H1 (cell line): ENCODE measurements at regions not wholly inside any gene's neighbourhood (a gene's known extent, or its start where the extent isn't known, plus 50 kb on each side); places are given as distances from the start of the nearest gene placed in this dataset.

ENCODE experiments used
- CTCF ChIA-PET: fragments of 300-600 bp; sonication (Branson Sonifier 250); formaldehyde crosslinking; loops from one replicate; lab custom pipeline; 2021; ENCODE audit not compliant: partially characterized antibody; lab: Charles Lee
- POLR2A ChIA-PET: fragments of 300-600 bp; sonication (Branson Sonifier 250); formaldehyde crosslinking; loops from one replicate; lab custom pipeline; 2021; ENCODE audit warnings: inconsistent platforms; ENCODE audit not compliant: partially characterized antibody; lab: Charles Lee
- DNase-seq, 2 experiments: peaks; one replicate each; pipeline versions ENCODE4 v3.0.0 to v3.0.0-alpha.2; 2010 to 2022; ENCODE audit warnings: low spot score in 2 of 2, low read depth in 1 of 2, mixed read lengths in 1 of 2
- FAIRE-seq: peaks from 2 replicates; lab custom pipeline; 2011; peaks lifted over from hg19 to GRCh38; lab: Jason Lieb, UNC
- H2AFZ ChIP-seq: 2 replicates; pipeline ENCODE4 v1.8.1; 2012; ENCODE audit warnings: low read length, inconsistent platforms
- H2AK5ac ChIP-seq: 2 replicates; pipeline ENCODE4 v1.6.1; 2013; ENCODE audit warnings: low read depth, low read length
- H2BK120ac ChIP-seq: replicated peaks from 2 replicates; pipeline ENCODE3; 2013; ENCODE audit warnings: low read depth, low read length, inconsistent platforms
- H2BK12ac ChIP-seq: 2 replicates; pipeline ENCODE4 v1.6.1; 2013; ENCODE audit warnings: low read depth, low read length
- H2BK15ac ChIP-seq: 2 replicates; pipeline ENCODE4 v1.6.1; 2013; ENCODE audit warnings: low read length
- H2BK20ac ChIP-seq: 2 replicates; pipeline ENCODE4 v1.6.1; 2013; ENCODE audit warnings: low read length
- H2BK5ac ChIP-seq: 2 replicates; pipeline ENCODE4 v1.6.1; 2013; ENCODE audit warnings: low read depth, low read length
- H3K14ac ChIP-seq: 2 replicates; pipeline ENCODE4 v1.6.1; 2013; ENCODE audit warnings: inconsistent platforms; ENCODE audit not compliant: insufficient read length
- H3K18ac ChIP-seq: 2 replicates; pipeline ENCODE4 v1.6.1; 2013; ENCODE audit warnings: low read length; ENCODE audit errors: extremely low read depth
- H3K23ac ChIP-seq: 2 replicates; pipeline ENCODE4 v1.6.1; 2013; ENCODE audit warnings: inconsistent platforms; ENCODE audit not compliant: insufficient read length
- H3K23me2 ChIP-seq: 2 replicates; pipeline ENCODE4 v1.6.1; 2013; ENCODE audit warnings: low read depth, low read length
- H3K27ac ChIP-seq: 2 replicates; pipeline ENCODE4 v1.6.1; 2011; ENCODE audit warnings: low read depth, low read length, inconsistent platforms
- H3K27me3 ChIP-seq, 4 experiments: replicated peaks in 1 of 4; 1 replicate in 1 of 4; 2 replicates in 3 of 4; pipeline versions ENCODE4 v1.6.1 to v1.8.1; 2011 to 2013; ENCODE audit warnings: low read length in 3 of 4, mild to moderate bottlenecking in 3 of 4, inconsistent platforms in 2 of 4, mixed read lengths in 2 of 4, moderate library complexity in 1 of 4; ENCODE audit not compliant: control insufficient read depth in 3 of 4, insufficient read depth in 3 of 4; ENCODE audit errors: extremely low read depth in 1 of 4
- H3K36me3 ChIP-seq, 4 experiments: 2 replicates each; pipeline versions ENCODE4 v1.6.1 to v1.8.1; 2011 to 2013; ENCODE audit warnings: mild to moderate bottlenecking in 4 of 4, low read length in 3 of 4, moderate library complexity in 2 of 4, control low read depth in 1 of 4, inconsistent platforms in 1 of 4; ENCODE audit not compliant: insufficient read depth in 4 of 4, control insufficient read depth in 2 of 4
- H3K4ac ChIP-seq: replicated peaks from 2 replicates; pipeline ENCODE3; 2013; ENCODE audit warnings: low read length, low read depth, mixed read lengths, inconsistent platforms; ENCODE audit not compliant: insufficient read length
- H3K4me1 ChIP-seq, 4 experiments: replicated peaks in 1 of 4; 1 replicate in 1 of 4; 2 replicates in 3 of 4; pipeline versions ENCODE4 v1.6.1 to v1.8.1; 2011 to 2013; ENCODE audit warnings: low read length in 3 of 4, inconsistent platforms in 2 of 4, mixed read lengths in 1 of 4; ENCODE audit not compliant: insufficient read depth in 4 of 4, control insufficient read depth in 3 of 4
- H3K4me2 ChIP-seq, 2 experiments: 2 replicates each; pipeline versions ENCODE4 v1.6.1 to v1.8.1; 2011 to 2013; ENCODE audit warnings: low read depth in 2 of 2, low read length in 2 of 2, control low read depth in 1 of 2, inconsistent platforms in 1 of 2, mild to moderate bottlenecking in 1 of 2; ENCODE audit not compliant: insufficient read depth in 1 of 2
- H3K4me3 ChIP-seq, 4 experiments: fragments of 200-600, 300-600 bp in 1 of 4; sonication (generic), shearing (Covaris generic), sonication (Bioruptor Twin) in 1 of 4; 2 replicates each; pipeline versions ENCODE4 v1.5.1 to v1.8.1; 2011 to 2016; ENCODE audit warnings: low read length in 4 of 4, low read depth in 3 of 4, control low read depth in 2 of 4, inconsistent platforms in 2 of 4, mild to moderate bottlenecking in 2 of 4, mixed read lengths in 1 of 4, moderate library complexity in 1 of 4; ENCODE audit not compliant: insufficient read depth in 2 of 4; ENCODE audit errors: extremely low read depth in 1 of 4
- H3K56ac ChIP-seq: replicated peaks from 2 replicates; pipeline ENCODE3; 2013; ENCODE audit warnings: low read depth, mild to moderate bottlenecking, mixed read lengths, low read length, inconsistent platforms; ENCODE audit not compliant: insufficient read length
- H3K79me1 ChIP-seq: 2 replicates; pipeline ENCODE4 v1.6.1; 2013; ENCODE audit warnings: low read depth, low read length, control low read depth
- H3K79me2 ChIP-seq, 2 experiments: 2 replicates each; pipeline versions ENCODE4 v1.6.1 to v1.8.1; 2012 to 2013; ENCODE audit warnings: low read length in 2 of 2, mild to moderate bottlenecking in 2 of 2, inconsistent platforms in 1 of 2; ENCODE audit not compliant: insufficient read depth in 2 of 2, control insufficient read depth in 1 of 2
- H3K9ac ChIP-seq, 4 experiments: replicated peaks in 1 of 4; 1 replicate in 1 of 4; 2 replicates in 3 of 4; pipeline versions ENCODE4 v1.6.1 to v1.8.1; 2011 to 2013; ENCODE audit warnings: low read depth in 3 of 4, low read length in 3 of 4, control low read depth in 2 of 4, mild to moderate bottlenecking in 2 of 4, moderate library complexity in 2 of 4, inconsistent platforms in 1 of 4; ENCODE audit errors: extremely low read depth in 1 of 4
- H3K9me3 ChIP-seq, 2 experiments: 2 replicates each; pipeline versions ENCODE4 v1.6.1 to v1.8.1; 2012 to 2013; ENCODE audit warnings: mild to moderate bottlenecking in 2 of 2, moderate library complexity in 2 of 2, control low read depth in 1 of 2, inconsistent platforms in 1 of 2, low read depth in 1 of 2, low read length in 1 of 2, mixed read lengths in 1 of 2; ENCODE audit not compliant: insufficient read depth in 2 of 2
- H4K20me1 ChIP-seq, 2 experiments: replicated peaks in 1 of 2; 2 replicates each; pipeline versions ENCODE3 to v1.8.1; 2011 to 2013; ENCODE audit warnings: inconsistent platforms in 2 of 2, low read length in 2 of 2, mild to moderate bottlenecking in 1 of 2; ENCODE audit not compliant: insufficient read depth in 2 of 2, control insufficient read depth in 1 of 2
- H4K5ac ChIP-seq: 2 replicates; pipeline ENCODE4 v1.6.1; 2013; ENCODE audit warnings: low read length, low read depth, mixed read lengths, inconsistent platforms; ENCODE audit not compliant: insufficient read length
- H4K8ac ChIP-seq: 2 replicates; pipeline ENCODE4 v1.8.0; 2013; ENCODE audit warnings: mild to moderate bottlenecking, moderate library complexity, low read length, inconsistent platforms; ENCODE audit not compliant: insufficient read depth; ENCODE audit errors: extremely low read depth
- H4K91ac ChIP-seq: replicated peaks from 2 replicates; pipeline ENCODE3; 2013; ENCODE audit warnings: low read length, mixed read lengths, inconsistent platforms; ENCODE audit not compliant: insufficient read length
- CBX5 ChIP-seq: fragments of 300-800, 300-1000 bp; sonication (generic); IDR thresholded peaks from 2 replicates; pipeline ENCODE4 v1.7.1; 2016; ENCODE audit warnings: antibody characterized with exemption, low read length, low read depth
- CHD1 ChIP-seq: IDR thresholded peaks from 2 replicates; pipeline ENCODE4 v1.6.1; 2012; ENCODE audit warnings: low read depth, low read length, improper control_type of control experiment
- FOSL1 ChIP-seq: IDR thresholded peaks from 2 replicates; pipeline ENCODE4 v1.6.1; 2011; ENCODE audit warnings: mild to moderate bottlenecking, low read depth, low read length, moderate library complexity; ENCODE audit not compliant: insufficient read depth
- POU5F1 ChIP-seq: IDR thresholded peaks from 2 replicates; pipeline ENCODE4 v1.6.1; 2011; ENCODE audit warnings: low read depth, mild to moderate bottlenecking, low read length, moderate library complexity
- RAD21 ChIP-seq, 2 experiments: IDR thresholded peaks in 1 of 2; conservative IDR thresholded peaks in 1 of 2; 2 replicates each; pipeline ENCODE4 v1.6.1; 2011; ENCODE audit warnings: low read depth in 2 of 2, low read length in 2 of 2, improper control_type of control experiment in 1 of 2, inconsistent platforms in 1 of 2, mild to moderate bottlenecking in 1 of 2, moderate library complexity in 1 of 2
- TAF7 ChIP-seq: optimal IDR thresholded peaks from 2 replicates; pipeline ENCODE3; 2011; ENCODE audit warnings: low read depth, mild to moderate bottlenecking, inconsistent platforms, low read length, moderate library complexity, borderline replicate concordance
- WGBS, 2 experiments: shearing (Covaris generic) in 1 of 2; methylation state at CpG; one replicate each; pipeline versions ENCODE4 v1.1.6 to v1.1.7; 2013 to 2015; ENCODE audit warnings: low lambda C conversion rate in 2 of 2, mixed read lengths in 2 of 2, inconsistent platforms in 1 of 2, low coverage in 1 of 2, missing lambda C conversion rate in 1 of 2; ENCODE audit not compliant: insufficient replicate concordance in 2 of 2, insufficient coverage in 1 of 2, insufficient read length in 1 of 2; ENCODE audit errors: extremely low coverage in 1 of 2, missing lambda C conversion rate in 1 of 2; 5-methylcytosine and 5-hydroxymethylcytosine counted together

DNA sequence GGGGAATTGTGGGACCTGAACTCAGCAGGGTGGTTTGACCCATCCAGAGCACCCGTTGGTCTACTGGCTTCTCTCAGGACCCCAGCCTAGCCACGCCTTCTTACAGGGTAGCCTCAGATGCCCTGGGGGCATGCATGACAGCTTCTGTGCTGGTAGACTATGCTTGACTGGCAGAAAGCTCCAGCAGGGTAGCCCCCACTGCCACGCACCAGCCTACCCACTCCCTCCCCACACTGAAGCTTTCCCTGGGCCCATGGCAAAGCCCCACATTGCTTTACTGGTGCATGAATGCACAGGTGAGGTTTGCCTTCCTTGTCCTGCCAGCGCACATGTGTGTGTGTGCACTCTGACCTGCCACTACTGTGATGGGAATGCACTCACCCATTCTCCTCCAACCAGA, 772.2 kb downstream of the LRFN5 start:
- Histone ChIP-seq H3K27me3 (no peaks in the 10 kb centered on the region), H2AK5ac (no peak overlapping the region), H3K56ac (no peak overlapping the region), H3K18ac (no peak overlapping the region), H2BK20ac (no peak overlapping the region), H3K27ac (no peak overlapping the region), H4K20me1 (no peaks in the 10 kb centered on the region), H3K4ac (no peak overlapping the region), H2BK120ac (no peak overlapping the region), H4K8ac (no peak overlapping the region), H2AFZ (peak overlapping the region; percentile 82), H4K91ac (peak overlapping the region; percentile 61), H4K5ac (no peak overlapping the region), H3K14ac (no peak overlapping the region), H3K36me3 (no peaks in the 10 kb centered on the region), H2BK15ac (no peak overlapping the region), H3K4me2 (no peak overlapping the region), H3K4me1 (no peaks in the 10 kb centered on the region), H3K79me2 (no peaks in the 10 kb centered on the region), H3K23me2 (no peaks in the 10 kb centered on the region), H2BK12ac (0 out of 2 replicates have a peak overlapping the region, but pooled peaks have one; percentile 6), H2BK5ac (0 out of 2 replicates have a peak overlapping the region, but pooled peaks have one; percentile 17), H3K79me1 (no peaks in the 10 kb centered on the region), H3K23ac (no peak overlapping the region), H3K4me3 (no peak overlapping the region), H3K9ac (no peak overlapping the region), H3K9me3 (no peaks in the 10 kb centered on the region)
- WGBS, 2 experiments: 100% methylated on average over 4 of the region's 4 CpGs; no CpG with 5 or more reads in 1 of the 2 experiments
- ChIA-PET POLR2A (no interaction called here), CTCF (interaction anchor here (0.6 to 1.0 kb wide), 2 partner anchors 23 to 229 kb away, joined by 3 to 4 read pairs; no protein-coding TSS in a partner anchor)
- no peak for DNase-seq
- FAIRE-seq: no peak
- no peak for TF ChIP-seq FOSL1
- TF ChIP-seq CBX5: no peak
- no peak for TF ChIP-seq CHD1
- no peak for TF ChIP-seq TAF7
- TF ChIP-seq POU5F1: no peak
- TF ChIP-seq RAD21 (IDR thresholded peaks at IDR 0.05 in 1 of 2, conservative IDR thresholded peaks at IDR 0.05 in 1 of 2; ENCODE audit: low read depth in 2 of 2, low read length in 2 of 2): no peak
